WTC11 (cell line): ENCODE measurements at regions not wholly inside any gene's neighbourhood (a gene's known extent, or its start where the extent isn't known, plus 50 kb on each side); places are given as distances from the start of the nearest gene placed in this dataset.

Experiments used
- ATF3 ChIP-seq: sonication (generic); formaldehyde crosslinking; conservative IDR thresholded peaks from 2 replicates; pipeline ENCODE4 v1.8.1; 2022; ENCODE audit warnings: mild to moderate bottlenecking, missing genetic modification reagents
- KAT7 ChIP-seq: sonication (generic); formaldehyde crosslinking; IDR thresholded peaks from 2 replicates; pipeline ENCODE4 v1.8.1; 2023; ENCODE audit warnings: missing genetic modification reagents, mild to moderate bottlenecking, borderline replicate concordance
- NFE2L1 ChIP-seq: sonication (generic); formaldehyde crosslinking; IDR thresholded peaks from 2 replicates; pipeline ENCODE4 v1.8.1; 2023; ENCODE audit warnings: missing genetic modification reagents
- NR2C2 ChIP-seq: sonication (generic); formaldehyde crosslinking; IDR thresholded peaks from 2 replicates; pipeline ENCODE4 v1.8.0; 2022; ENCODE audit warnings: mild to moderate bottlenecking, missing genetic modification reagents
- TEAD4 ChIP-seq: sonication (generic); formaldehyde crosslinking; IDR thresholded peaks from 2 replicates; pipeline ENCODE4 v1.8.0; 2022; ENCODE audit warnings: mild to moderate bottlenecking, missing genetic modification reagents
- ZNF138 ChIP-seq: sonication (generic); formaldehyde crosslinking; conservative IDR thresholded peaks from 2 replicates; pipeline ENCODE4 v1.8.1; 2022; ENCODE audit warnings: mild to moderate bottlenecking, moderate library complexity, missing genetic modification reagents
- TF ChIP-seq, protein P1 (sequence below): fragments of 200-600 bp; IDR thresholded peaks from 2 replicates; pipeline ENCODE4 v1.8.0; 2022; ENCODE audit warnings: antibody characterized with exemption
- TF ChIP-seq, protein P2 (sequence below): fragments of 250-450 bp; sonication (Bioruptor Pico); IDR thresholded peaks from 2 replicates; pipeline ENCODE4 v1.9.0; 2021; ENCODE audit warnings: mild to moderate bottlenecking
- TF ChIP-seq, protein P3 (sequence below): sonication (generic); formaldehyde crosslinking; IDR thresholded peaks from 2 replicates; pipeline ENCODE4 v1.8.1; 2022; ENCODE audit warnings: low read depth, mild to moderate bottlenecking, moderate library complexity, missing genetic modification reagents, borderline replicate concordance

- TF ChIP-seq, protein P1, sequence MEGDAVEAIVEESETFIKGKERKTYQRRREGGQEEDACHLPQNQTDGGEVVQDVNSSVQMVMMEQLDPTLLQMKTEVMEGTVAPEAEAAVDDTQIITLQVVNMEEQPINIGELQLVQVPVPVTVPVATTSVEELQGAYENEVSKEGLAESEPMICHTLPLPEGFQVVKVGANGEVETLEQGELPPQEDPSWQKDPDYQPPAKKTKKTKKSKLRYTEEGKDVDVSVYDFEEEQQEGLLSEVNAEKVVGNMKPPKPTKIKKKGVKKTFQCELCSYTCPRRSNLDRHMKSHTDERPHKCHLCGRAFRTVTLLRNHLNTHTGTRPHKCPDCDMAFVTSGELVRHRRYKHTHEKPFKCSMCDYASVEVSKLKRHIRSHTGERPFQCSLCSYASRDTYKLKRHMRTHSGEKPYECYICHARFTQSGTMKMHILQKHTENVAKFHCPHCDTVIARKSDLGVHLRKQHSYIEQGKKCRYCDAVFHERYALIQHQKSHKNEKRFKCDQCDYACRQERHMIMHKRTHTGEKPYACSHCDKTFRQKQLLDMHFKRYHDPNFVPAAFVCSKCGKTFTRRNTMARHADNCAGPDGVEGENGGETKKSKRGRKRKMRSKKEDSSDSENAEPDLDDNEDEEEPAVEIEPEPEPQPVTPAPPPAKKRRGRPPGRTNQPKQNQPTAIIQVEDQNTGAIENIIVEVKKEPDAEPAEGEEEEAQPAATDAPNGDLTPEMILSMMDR: no peak
- TF ChIP-seq NFE2L1 (CRISPR knock-in tag) (no peak), TEAD4 (no peak), NR2C2 (no peak), ZNF138 (no peak), KAT7 (CRISPR knock-in tag) (no peak), ATF3 (no peak)
- TF ChIP-seq, protein P2, sequence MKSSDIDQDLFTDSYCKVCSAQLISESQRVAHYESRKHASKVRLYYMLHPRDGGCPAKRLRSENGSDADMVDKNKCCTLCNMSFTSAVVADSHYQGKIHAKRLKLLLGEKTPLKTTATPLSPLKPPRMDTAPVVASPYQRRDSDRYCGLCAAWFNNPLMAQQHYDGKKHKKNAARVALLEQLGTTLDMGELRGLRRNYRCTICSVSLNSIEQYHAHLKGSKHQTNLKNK (CRISPR knock-in tag): no peak
- TF ChIP-seq, protein P3, sequence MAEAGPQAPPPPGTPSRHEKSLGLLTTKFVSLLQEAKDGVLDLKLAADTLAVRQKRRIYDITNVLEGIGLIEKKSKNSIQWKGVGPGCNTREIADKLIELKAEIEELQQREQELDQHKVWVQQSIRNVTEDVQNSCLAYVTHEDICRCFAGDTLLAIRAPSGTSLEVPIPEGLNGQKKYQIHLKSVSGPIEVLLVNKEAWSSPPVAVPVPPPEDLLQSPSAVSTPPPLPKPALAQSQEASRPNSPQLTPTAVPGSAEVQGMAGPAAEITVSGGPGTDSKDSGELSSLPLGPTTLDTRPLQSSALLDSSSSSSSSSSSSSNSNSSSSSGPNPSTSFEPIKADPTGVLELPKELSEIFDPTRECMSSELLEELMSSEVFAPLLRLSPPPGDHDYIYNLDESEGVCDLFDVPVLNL (CRISPR knock-in tag): no peak
Measured at GRCh38 chr4:103787057-103787456, 67.3 kb upstream of the TACR3 start.
